Calu3 (cell line): ENCODE measurements at regions not wholly inside any gene's neighbourhood (a gene's known extent, or its start where the extent isn't known, plus 50 kb on each side); places are given as distances from the start of the nearest gene placed in this dataset.

Experiments
- BruUV-seq: library from RNA; stranded (reverse); fragments of 400-500 nt; replicated peaks from 2 replicates; lab custom pipeline; 2021; lab: Mats Ljungman, UMichigan
- CTCF ChIA-PET: fragments of 300-600 bp; sonication (Branson Sonifier 250); formaldehyde crosslinking; loops from one replicate; lab custom pipeline; 2022; ENCODE audit warnings: antibody characterized with exemption; lab: Charles Lee
- DNase-seq: peaks from one replicate; pipeline ENCODE4 v3.0.0; 2022
- H3K27ac Mint-ChIP-seq: one replicate; pipeline ENCODE4 v1.8.0; 2022; ENCODE audit warnings: mixed read lengths; ENCODE audit not compliant: unreplicated experiment
- H3K27me3 Mint-ChIP-seq: one replicate; pipeline ENCODE4 v1.8.0; 2022; ENCODE audit warnings: mixed read lengths; ENCODE audit not compliant: unreplicated experiment
- H3K36me3 Mint-ChIP-seq: one replicate; pipeline ENCODE4 v1.8.0; 2022; ENCODE audit warnings: mild to moderate bottlenecking, moderate library complexity, mixed read lengths; ENCODE audit not compliant: insufficient read depth, unreplicated experiment
- H3K4me1 Mint-ChIP-seq: one replicate; pipeline ENCODE4 v1.8.0; 2022; ENCODE audit warnings: mild to moderate bottlenecking, low read depth, mixed read lengths; ENCODE audit not compliant: unreplicated experiment
- H3K4me3 Mint-ChIP-seq: one replicate; pipeline ENCODE4 v1.8.0; 2022; ENCODE audit warnings: mild to moderate bottlenecking, low read depth, moderate library complexity, mixed read lengths; ENCODE audit not compliant: unreplicated experiment
- H3K9me3 Mint-ChIP-seq: one replicate; pipeline ENCODE4 v1.8.0; 2022; ENCODE audit warnings: low read depth, mixed read lengths; ENCODE audit not compliant: unreplicated experiment
- intact Hi-C: fragments of 100-400 bp; cut with micrococcal nuclease; formaldehyde crosslinking; loops from one replicate; pipeline ENCODE4 v1.10.0; 2022; ENCODE audit not compliant: unreplicated experiment
- TF ChIP-seq, protein P1 (sequence below): fragments of 200-600 bp; IDR thresholded peaks from one replicate; pipeline ENCODE4 v1.8.0; 2022; ENCODE audit warnings: antibody characterized with exemption; ENCODE audit not compliant: unreplicated experiment

DNA sequence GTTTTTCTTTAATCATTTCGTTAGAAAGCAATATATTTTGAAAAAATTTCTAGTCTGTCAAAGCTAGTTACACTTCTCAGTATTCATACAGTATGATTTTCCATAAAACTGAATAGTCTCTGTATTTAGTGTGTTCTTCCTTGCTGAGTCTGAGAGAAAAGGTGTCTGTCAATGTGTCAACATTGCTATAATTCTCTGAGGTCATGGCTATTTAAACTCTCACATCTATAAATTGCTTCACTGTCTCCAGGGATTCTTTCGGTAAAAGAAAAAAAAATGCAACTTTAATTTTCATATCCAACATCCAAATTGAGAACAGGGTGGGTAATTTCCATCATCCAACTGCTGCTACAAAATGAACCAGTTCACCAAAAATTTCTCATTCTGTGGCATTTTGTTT lies 319.7 kb upstream of the GHITM start:
- Mint-ChIP-seq H3K36me3 (no peaks in the 10 kb centered on the region), H3K9me3 (peaks cover 9% of the 10 kb centered on the region), H3K4me3 (no peak overlapping the region), H3K27ac (no peak overlapping the region), H3K27me3 (no peaks in the 10 kb centered on the region), H3K4me1 (no peaks in the 10 kb centered on the region)
- DNase-seq: no peak
- CTCF ChIA-PET: no interaction called here
- TF ChIP-seq, protein P1, sequence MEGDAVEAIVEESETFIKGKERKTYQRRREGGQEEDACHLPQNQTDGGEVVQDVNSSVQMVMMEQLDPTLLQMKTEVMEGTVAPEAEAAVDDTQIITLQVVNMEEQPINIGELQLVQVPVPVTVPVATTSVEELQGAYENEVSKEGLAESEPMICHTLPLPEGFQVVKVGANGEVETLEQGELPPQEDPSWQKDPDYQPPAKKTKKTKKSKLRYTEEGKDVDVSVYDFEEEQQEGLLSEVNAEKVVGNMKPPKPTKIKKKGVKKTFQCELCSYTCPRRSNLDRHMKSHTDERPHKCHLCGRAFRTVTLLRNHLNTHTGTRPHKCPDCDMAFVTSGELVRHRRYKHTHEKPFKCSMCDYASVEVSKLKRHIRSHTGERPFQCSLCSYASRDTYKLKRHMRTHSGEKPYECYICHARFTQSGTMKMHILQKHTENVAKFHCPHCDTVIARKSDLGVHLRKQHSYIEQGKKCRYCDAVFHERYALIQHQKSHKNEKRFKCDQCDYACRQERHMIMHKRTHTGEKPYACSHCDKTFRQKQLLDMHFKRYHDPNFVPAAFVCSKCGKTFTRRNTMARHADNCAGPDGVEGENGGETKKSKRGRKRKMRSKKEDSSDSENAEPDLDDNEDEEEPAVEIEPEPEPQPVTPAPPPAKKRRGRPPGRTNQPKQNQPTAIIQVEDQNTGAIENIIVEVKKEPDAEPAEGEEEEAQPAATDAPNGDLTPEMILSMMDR: no peak
- intact Hi-C loops: no loop called here
- no TSS peak for BruUV-seq

DNA sequence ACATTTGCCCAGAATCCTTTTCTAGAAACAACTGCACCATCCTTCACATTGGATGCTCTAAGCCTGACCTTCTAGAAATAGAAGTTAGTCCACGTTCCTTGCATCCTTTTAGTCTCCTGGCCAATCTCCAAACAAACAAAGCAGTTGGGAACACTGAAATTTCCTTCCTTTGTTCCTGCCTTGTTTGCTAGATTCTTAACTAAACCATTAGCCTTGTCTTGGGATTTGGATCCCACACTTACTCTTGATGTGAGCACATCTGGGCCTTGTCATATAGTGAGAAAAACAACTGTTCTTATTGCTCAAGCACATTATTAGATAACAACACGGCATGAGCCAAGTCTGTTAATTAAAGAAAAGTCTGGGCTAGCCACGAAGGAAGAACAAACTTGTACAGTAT lies 319.3 kb upstream of the GHITM start:
- no peaks in the 10 kb centered on the region for H3K4me1 Mint-ChIP-seq
- H3K4me3 Mint-ChIP-seq: no peak overlapping the region
- CTCF ChIA-PET: no interaction called here

DNA sequence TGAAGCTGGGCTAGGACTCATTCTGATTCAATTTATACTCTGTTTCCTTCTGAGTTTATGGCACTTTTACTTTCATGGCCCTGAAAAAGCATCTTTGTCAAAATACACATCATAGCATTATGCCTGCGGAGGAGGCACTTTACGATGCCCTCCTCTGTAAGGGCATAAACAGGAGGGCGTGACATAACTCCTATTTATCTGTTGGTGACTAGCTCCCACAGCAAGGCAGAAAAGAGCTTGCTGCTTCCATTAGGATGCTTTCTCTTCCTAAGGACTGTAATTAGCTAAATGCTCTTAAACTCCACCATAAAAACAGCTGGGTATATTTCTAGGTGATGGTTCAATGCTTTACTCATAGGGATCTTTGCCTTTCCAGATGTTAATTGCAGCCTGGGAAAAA lies 315.2 kb upstream of the GHITM start:
- TF ChIP-seq, protein P1: no peak
- no TSS peak for BruUV-seq
- no peak for DNase-seq
- Mint-ChIP-seq H3K4me1 (no peaks in the 10 kb centered on the region), H3K27me3 (no peaks in the 10 kb centered on the region), H3K9me3 (peaks cover 8% of the 10 kb centered on the region), H3K4me3 (no peak overlapping the region), H3K27ac (no peak overlapping the region), H3K36me3 (no peaks in the 10 kb centered on the region)
- intact Hi-C loops: no loop called here
- CTCF ChIA-PET: no interaction called here

More for the DNA sequence above, 319.3 kb upstream of the GHITM start:
- DNase-seq: no peak
- intact Hi-C loops: no loop called here
- H3K27me3 Mint-ChIP-seq: no peaks in the 10 kb centered on the region
- H3K9me3 Mint-ChIP-seq: peaks cover 9% of the 10 kb centered on the region
- BruUV-seq: no TSS peak
- TF ChIP-seq, protein P1: no peak
- no peaks in the 10 kb centered on the region for H3K36me3 Mint-ChIP-seq
- no peak overlapping the region for H3K27ac Mint-ChIP-seq

DNA sequence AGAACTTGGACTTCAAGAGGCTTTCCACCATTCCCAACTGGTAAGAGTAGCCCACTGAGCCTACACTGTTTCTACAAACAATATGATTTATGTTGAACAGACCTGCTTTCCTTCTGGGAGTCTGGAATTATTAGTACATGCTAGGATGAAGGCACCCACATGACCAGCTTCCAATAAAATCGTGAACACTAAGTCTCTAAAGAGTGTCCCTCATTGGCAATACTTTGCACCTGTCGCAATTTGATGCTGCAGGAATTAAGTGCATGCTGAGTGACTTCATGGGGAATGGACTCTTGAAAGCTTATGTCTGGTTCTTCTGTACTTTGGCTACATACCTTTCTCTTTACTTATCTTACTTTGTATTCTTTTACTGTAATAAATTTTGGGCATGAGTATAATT lies 305.2 kb upstream of the GHITM start:
- H3K4me3 Mint-ChIP-seq: no peak overlapping the region
- no peaks in the 10 kb centered on the region for H3K27me3 Mint-ChIP-seq
- intact Hi-C loops: no loop called here
- DNase-seq: no peak
- no peak overlapping the region for H3K27ac Mint-ChIP-seq
- TF ChIP-seq, protein P1: no peak
- H3K4me1 Mint-ChIP-seq: no peaks in the 10 kb centered on the region
- CTCF ChIA-PET: no interaction called here
- peaks cover 5% of the 10 kb centered on the region for H3K9me3 Mint-ChIP-seq
- H3K36me3 Mint-ChIP-seq: no peaks in the 10 kb centered on the region
- no TSS peak for BruUV-seq
